Stimulated activated CD8-positive, alpha-beta memory T cell treated with anti-CD3 and anti-CD28 coated beads, Interleukin-4, amount 100 ng/mL, for 48 hours (primary cell): ENCODE measurements at regions not wholly inside any gene's neighbourhood (a gene's known extent, or its start where the extent isn't known, plus 50 kb on each side); places are given as distances from the start of the nearest gene placed in this dataset.

Experiments
- DNase-seq: peaks from one replicate; pipeline ENCODE4 v3.0.0-alpha.2; 2020

DNA sequence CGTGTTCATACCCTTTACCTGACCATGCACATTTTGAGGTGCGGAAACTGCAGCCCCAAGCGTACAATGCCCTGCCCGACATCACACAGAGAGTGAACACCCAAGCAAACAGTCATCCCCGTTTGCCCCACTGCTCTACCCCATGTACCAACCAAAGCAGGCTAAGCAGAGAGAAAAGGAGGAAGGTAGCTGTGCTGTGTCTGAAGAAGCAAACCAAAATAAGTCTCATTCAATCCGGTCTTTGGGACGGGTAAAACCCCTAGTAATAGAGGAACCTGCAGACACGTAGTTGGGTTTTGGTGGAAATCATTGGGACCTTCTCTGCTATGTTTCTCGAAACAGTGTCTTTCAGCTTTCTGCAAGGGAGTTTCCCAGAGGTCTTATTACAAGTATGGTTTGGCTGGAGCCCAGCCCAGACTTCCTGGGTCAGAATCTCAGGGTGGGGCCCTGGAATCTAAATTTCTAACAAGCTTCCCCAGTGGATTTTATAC, 164.6 kb upstream of the HES1 start:
- DNase-seq: no peak

- DNase-seq: no peak
Observed at GRCh38 chr3:193971966-193972365, 164.0 kb upstream of the HES1 start.

DNA sequence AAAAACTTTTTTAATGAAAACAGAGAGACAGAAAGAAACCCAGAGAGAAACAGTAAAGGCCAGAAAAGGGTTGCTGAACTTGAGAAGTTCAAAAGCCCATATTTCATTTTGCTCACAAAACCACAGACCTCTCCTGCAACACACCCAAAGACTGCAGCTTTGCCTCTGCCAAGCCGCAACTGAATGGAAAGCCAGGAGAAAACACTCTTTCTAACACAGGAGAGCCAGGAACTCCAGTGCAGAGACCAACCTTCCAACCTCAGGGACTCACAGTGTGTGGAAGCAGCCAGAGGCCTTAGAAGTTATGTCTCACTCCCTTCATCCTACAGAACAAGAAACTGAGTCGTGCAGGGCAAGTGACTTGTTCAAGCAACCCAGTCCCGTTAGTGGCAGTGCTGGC, 163.1 kb upstream of the HES1 start:
- no peak for DNase-seq

- DNase-seq: no peak
Observed at GRCh38 chr3:193974191-193974652, 161.7 kb upstream of the HES1 start.

DNA sequence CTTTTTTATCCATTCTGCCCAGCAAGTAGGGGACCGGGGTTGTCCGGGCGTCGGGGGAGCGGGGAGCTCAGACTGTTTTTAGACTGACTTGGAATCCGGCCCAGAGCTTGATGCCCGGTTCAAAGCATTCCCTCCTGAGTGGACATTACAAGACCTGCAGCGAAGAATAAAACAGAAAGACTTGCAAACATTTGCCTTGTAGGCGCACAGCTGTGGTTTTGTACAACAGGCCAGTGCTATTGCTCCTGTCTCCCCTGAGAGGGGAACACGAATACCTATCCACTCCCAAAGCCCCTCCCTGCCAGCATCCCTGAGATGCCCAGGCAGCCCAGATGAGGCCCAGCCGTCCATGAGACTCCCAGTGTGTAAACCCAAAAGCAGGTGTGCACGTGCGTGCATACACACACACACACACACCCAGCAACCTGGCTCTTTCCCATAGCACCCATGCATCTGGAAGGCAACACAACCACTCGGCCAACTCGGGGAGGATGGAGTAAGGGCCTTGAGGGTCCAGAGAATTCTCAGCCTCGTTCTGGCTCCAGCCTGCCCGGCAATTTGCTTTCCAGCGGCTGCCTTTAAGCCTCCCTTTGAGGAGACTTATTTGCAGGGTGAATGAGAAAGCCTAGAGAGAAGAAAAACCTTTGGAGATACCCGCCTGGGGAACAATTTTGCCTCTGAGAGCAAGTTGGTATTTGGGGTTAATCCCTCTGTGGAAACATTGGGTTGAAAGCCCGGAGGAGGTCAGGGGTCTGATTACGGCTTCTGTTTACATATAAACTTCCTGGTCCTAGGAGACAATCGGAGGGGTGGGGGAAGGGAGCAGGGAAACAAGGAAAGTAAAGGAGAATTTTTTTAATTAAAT, 161.0 kb upstream of the HES1 start:
- DNase-seq: no peak

GRCh38 chr3:193977622-193978021, 158.3 kb upstream of the HES1 start:
- no peak for DNase-seq

GRCh38 chr3:193978030-193978429, 157.9 kb upstream of the HES1 start:
- no peak for DNase-seq

DNA sequence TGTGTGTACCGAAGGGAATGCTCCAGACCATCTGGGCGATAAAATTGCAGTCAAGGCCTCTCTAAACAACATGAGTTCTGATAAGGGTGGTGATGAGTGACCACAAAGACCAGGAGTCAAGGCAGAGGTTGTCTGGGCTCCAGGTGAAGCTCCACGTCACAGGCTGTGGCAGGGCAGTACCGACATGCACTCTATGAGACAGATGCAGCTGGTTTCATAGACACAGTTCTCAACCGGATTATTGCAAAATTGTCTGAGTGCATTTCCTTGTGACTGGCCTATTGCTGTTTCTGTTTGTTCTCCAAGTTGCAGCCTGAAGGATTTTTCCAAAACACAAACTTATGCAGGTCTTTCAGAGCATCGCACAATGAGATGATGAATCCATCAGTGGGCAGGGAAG, 157.5 kb upstream of the HES1 start:
- DNase-seq: no peak

GRCh38 chr3:193980326-193980725, 155.6 kb upstream of the HES1 start:
- DNase-seq: no peak

DNA sequence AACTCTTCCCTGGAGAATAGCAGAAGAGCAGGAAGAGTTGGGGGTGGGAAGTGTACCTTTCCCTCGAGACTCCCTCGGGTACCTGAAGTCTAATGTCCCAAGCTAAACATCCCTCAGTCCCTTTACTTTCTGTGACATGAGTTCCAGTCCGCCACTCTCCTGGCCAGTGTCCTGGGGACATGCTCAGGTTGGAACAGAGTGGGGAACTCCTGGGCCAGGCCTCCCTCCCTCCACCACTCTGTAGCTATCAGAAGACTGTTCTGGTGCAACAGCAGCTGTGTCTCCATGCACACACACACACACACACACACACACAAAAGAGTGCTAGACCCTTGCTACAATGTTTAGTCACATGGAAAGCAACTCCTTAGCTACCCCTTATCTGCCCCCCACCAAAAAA, 155.0 kb upstream of the HES1 start:
- no peak for DNase-seq

DNA sequence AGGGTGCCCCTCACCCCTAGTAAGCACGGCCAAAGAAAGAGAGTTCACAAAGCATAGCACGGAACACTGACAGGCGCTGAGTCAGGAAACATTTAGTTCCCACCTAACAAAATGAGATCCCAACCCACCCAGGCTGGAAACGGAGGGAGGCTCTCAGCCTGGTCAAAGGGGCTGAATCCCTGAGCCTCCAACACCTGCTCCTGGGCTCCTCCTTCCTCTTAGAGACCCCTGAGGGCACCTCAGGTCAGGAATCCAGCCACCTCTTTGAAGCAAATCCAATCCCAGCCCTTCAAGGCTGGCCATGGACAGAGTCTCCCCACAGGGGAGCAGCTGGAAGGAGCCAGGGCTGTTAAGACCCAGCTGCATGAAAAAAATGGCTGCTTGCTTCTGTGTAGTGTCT, 154.4 kb upstream of the HES1 start:
- no peak for DNase-seq

- DNase-seq: no peak
Observed at GRCh38 chr3:193982258-193982659, 153.7 kb upstream of the HES1 start.

DNA sequence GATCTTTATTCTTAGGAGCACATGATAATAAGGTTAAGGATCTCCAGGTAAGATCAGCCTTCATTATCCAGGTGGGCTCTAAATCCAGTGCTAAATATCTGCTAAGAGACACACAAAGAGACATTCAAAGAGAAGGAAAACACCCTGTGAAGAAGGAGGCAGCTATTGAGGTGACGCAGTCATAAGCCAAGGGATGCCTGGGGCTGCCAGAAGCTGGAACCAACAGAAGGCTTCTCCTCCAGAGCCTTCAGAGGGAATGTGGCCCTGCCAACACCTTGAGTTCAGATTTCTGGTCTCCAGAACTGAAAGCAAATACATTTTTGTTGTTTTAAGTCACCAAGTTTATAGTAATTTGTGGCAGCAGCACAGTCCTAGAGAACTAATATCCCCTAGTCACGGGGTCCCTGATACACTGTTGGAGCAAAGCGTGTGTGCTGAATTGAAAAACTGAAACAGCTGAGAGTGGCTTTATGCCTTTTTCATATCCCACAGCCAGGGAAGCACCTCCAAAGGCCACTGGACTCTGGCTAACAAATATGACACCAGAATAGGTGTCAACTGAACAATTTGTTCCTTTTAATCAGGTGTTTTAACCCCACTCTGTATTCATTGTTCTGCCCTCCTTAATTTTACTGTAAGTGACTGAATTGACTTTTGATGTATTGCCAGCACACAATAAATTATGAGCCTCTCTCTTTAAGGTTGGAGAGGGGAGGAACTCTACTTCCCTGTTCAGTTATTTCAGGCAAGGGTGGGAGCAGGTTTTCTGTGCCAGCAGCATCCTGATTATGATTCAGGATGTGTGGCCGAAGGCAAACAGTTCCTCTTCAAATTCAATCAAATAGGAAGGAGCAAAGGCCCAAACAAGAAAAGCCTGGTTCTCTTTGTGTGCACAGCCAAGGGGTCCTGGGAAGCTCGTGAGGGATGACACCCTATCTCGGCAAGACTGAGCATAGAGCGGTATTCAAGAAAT, 151.8 kb upstream of the HES1 start:
- DNase-seq: no peak

- DNase-seq: no peak
Observed at GRCh38 chr3:193984876-193985275, 151.1 kb upstream of the HES1 start.

DNA sequence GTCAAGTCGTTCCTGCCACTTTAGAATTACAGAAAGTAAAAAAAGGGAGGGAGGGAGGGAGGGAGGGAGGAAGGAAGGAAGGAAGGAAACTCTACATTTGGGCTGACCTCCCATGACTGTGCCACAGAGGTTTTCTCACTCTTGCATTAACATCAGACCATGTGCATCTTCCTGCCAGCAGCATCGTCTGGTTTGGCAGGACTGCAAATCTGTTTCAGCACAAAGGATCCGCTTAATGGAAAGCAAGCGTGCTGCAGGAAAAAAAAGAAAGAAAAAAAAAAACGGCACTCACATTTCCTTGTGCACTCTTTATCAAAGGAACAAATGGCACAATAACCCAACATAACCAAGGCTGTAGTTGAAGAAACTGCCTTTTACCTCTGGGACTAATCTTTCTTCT, 148.8 kb upstream of the HES1 start:
- no peak for DNase-seq

- DNase-seq: no peak
Observed at GRCh38 chr3:193989186-193989585, 146.8 kb upstream of the HES1 start.

DNA sequence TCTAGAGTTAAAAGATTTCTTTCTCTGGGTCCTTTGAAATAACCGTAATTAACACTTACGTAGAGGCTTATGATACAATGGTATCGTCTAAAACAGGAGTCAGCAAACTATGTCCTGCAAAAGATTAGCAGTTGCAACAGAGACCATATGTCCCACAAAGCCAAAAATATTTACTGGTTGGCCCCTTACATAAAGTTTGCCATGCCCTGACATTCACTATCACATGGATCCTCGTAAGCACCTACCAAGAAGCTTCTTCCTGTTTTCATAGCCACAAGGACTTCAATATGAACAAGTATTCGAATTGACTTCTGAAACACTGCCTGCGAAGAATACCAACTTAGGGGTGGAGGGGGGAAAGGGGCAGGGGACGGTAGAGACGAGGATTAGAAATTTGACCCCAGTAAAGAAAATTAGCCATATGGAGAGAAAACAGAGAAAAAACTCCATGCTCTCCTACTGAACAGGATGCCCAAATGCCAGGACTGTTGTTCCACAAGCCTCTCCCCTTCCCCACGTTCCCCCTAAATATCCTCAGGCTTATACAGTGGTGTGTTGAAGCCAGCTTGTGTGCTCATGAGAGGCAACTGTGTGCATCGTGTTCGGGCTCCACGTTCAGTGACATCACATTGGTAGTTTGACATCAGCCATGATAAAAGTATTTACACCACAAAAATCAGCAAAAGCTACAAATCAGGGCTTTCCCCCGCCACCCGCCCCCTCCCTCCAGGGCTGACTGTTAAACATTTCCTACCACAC, 144.1 kb upstream of the HES1 start:
- DNase-seq: no peak

- no peak for DNase-seq
Observed at GRCh38 chr3:193992425-193993037, 143.4 kb upstream of the HES1 start.

DNA sequence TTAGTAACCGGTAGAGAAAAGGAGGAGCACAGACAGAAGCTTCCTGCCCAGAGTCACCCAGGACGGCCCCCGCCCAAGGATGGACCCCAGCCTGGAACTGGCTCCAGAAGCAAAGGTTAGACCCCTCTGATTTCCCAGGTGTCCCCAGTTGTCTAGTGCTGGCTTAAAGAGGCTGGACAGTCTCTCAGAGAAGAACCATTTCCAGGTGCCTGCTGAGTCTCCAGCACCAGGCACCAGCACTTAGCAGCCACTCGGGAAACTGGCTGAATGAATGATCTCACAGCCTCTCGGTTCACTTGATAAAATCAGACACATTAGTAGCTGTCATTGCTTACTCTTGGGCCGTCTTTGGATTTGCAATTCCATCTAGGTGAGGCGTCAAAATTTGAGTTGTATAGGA, 139.7 kb upstream of the HES1 start:
- DNase-seq: no peak

DNA sequence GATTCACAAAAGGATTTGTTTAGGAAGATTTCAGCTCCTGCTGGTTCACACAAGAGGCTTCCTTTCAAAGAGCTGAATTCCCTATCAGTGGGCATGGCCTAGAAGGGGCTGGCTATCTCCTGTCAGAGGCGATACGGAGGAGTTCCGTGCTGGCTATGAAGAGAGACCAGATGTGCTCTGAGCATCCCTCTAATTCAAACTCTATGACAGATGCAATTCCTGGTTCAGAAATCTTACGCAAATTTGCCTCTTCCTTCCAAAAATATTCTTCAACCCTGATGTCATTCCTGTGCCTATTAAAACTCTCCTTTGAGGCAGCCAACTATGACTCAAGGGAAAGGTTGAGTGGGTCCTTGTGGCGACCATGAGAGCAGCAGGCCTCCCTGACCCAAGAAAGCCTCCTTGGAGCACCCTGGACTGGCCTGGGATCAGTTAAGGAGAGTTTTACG, 139.3 kb upstream of the HES1 start:
- no peak for DNase-seq

- no peak for DNase-seq
Observed at GRCh38 chr3:193997228-193998122, 138.5 kb upstream of the HES1 start.
